Activated CD4-positive, CD25-positive, alpha-beta regulatory T cell treated with anti-CD3 and anti-CD28 coated beads, Interleukin-2, amount 50 U/mL, for 24 hours (primary cell): ENCODE measurements at regions not wholly inside any gene's neighbourhood (a gene's known extent, or its start where the extent isn't known, plus 50 kb on each side); places are given as distances from the start of the nearest gene placed in this dataset.

Experiments
- ATAC-seq, 2 donors: fragments of 150-1000 bp; cut with Tn5 transposase; one replicate each; pipeline ENCODE4 v1.10.0; 2021; ENCODE audit warnings: mild to moderate bottlenecking in 1 of 2, moderate library complexity in 1 of 2

DNA sequence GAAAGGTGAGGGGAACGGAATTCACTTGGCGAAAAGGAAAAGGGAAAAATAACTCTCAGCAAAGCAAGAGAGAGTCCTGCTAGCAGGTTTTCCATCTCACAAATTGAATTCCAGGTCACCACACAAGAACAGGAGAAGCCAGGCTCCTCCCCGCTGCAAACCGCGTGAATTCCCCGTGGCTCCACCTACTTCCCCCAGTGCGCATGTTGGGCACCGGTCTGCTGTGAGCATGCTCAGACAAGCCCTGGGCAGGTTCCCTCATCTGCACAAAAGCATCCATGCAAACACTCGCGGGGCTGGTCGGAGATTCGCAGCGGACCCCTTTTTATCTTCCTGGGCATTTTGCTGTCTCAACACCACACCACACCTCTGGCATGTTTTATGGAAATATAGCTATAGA is 58.5 kb upstream of the S1PR3 start:
- ATAC-seq: no peak

DNA sequence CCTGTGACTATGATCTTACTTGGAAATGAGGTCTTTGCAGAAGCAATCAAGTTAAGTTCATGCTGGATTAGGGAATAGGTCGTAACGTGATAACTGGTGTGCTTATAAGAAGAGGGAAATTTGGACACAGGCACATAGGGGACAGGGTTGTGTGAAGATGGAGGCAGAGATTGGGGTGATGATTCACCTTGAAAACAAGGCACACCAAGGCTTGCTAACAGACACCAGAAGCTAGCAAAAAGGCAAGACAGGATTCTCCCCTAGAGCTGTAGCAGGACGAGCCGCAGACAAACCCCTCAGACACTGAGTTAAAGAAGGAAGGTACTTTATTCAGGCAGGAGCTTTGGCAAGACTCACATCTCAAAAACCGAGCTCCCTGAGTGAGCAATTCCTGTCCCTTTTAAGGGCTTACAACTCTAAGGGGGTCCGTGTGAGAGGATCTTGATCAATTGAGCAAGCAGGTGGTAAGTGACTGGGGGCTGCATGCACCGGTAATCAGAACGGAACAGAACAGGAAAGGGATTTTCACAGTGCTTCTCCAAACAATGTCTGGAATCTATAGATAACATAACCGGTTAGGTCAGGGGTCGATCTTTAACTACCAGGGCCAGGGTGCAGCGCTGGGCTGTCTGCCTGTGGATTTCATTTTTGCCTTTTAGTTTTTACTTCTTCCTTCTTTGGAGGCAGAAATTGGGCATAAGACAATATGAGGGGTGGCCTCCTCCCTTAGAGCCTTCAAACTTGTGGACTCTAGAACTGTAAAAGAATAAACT is 57.5 kb upstream of the S1PR3 start:
- no peak for ATAC-seq

DNA sequence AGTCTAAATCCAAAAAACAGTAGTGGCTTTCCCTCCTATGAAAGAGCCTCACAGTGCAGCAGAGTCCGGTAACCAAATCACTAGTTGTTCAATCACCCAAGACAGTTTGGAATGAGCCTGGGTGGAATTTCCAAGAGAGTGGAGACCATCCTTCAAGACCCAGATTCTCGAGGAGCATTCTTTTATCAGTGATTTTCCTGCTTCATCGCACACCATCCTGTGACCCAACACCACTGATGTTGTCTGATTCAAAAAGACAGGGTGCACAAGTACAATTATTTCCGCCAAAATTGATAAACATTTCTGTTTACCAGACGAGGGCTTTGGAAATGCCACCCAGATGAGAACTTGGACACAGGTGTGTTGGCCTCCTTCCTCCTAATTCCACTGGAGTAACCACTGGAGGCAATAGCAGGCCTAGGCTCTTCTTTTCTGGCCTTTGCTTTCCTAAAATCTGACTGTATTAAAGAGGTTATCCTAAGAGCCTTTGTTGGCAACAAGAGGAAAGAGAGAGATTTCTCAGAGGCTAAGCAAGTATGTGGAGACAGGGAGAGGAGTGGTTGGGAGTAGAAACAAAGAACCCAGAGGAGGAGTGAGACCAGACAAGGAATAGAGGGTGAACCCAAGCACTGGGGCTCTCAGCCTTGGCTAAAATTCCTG is 56.3 kb upstream of the S1PR3 start:
- ATAC-seq: no peak

- ATAC-seq: no peak
These were observed 55.1 kb upstream of the S1PR3 start for GRCh38 chr9:88936132-88936531.

DNA sequence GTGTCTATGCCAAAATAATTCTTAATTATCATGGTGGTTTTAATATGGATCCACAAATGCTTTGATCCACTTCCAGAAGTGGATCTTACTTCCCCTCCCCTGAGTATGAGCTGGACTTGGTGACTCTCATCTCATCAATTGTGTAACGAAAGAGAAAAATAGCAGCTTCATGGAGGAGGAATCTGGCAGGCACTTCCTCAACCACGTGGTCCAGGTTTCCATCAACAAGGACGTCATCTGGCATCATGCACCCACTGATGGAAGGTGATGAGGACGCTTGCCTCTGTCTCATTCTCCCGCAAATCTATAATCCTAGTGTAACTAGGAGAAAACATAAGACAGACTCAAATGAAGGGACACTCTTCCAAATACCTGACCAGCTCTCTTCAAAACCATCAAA is 54.6 kb upstream of the S1PR3 start:
- no peak for ATAC-seq

DNA sequence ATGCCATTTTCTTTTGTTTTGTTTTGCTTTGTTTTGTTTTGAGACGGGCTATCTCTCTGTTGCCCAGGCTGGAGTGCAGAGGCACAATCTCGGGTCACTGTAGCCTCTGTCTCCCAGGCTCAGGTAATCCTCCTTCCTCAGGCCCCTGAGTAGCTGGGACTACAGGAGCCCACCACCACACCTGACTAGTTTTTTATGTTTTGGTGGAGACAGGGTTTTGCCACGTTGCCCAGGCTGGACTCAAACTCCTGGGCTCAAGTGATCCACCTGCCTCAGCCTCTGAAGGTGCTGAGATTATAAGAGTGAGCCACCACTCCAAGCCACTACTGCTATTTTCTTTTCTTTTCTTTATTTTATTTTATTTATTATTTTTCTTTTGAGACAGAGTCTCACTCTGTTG is 54.0 kb upstream of the S1PR3 start:
- no peak for ATAC-seq

GRCh38 chr9:88938189-88938588 is 53.1 kb upstream of the S1PR3 start:
- no peak for ATAC-seq
